A549 (cell line): ENCODE measurements at regions not wholly inside any gene's neighbourhood (a gene's known extent, or its start where the extent isn't known, plus 50 kb on each side); places are given as distances from the start of the nearest gene placed in this dataset.

Experiments
- ATAC-seq, 2 experiments: fragments of 200-7000 bp in 1 of 2; fragments of >200 bp in 1 of 2; cut with Nextera tagmentation in 1 of 2; cut with Tn5 transposase in 1 of 2; 3 replicates each; pipeline versions ENCODE4 v1.8.0 to v1.9.1; 2018 to 2020; ENCODE audit warnings: mild to moderate bottlenecking in 1 of 2, moderate library complexity in 1 of 2
- CTCF ChIA-PET: fragments of 300-600 bp; sonication (Branson Sonifier 250); formaldehyde crosslinking; extraction: SDS; loops from one replicate; lab custom pipeline; 2021; ENCODE audit warnings: antibody characterized with exemption, inconsistent platforms; lab: Yijun Ruan, JAX
- POLR2A ChIA-PET: fragments of 350-600 bp; formaldehyde crosslinking; extraction: SDS; loops from one replicate; lab custom pipeline; 2021; ENCODE audit warnings: antibody characterized with exemption, inconsistent platforms; lab: Yijun Ruan, JAX
- DNase-seq, 2 experiments: peaks; one replicate each; pipeline versions ENCODE4 v3.0.0 to v3.0.0-alpha.2; 2011 to 2016; ENCODE audit warnings: low read depth in 1 of 2, low spot score in 1 of 2
- FAIRE-seq: peaks from 2 replicates; lab custom pipeline; 2011; peaks lifted over from hg19 to GRCh38; lab: Jason Lieb, UNC
- H3K27ac ChIP-seq, 2 experiments: fragments of >200 bp; sonication (Bioruptor Twin); formaldehyde crosslinking; 3 replicates each; pipeline ENCODE4 v1.5.1; 2016 to 2017
- H3K4me1 ChIP-seq: fragments of >200 bp; sonication (Bioruptor Twin); formaldehyde crosslinking; 3 replicates; pipeline ENCODE4 v1.6.1; 2016
- H3K4me2 ChIP-seq: fragments of >200 bp; sonication (Bioruptor Twin); formaldehyde crosslinking; 3 replicates; pipeline ENCODE4 v1.6.1; 2016
- H3K4me3 ChIP-seq: fragments of >200 bp; sonication (Bioruptor Twin); formaldehyde crosslinking; 3 replicates; pipeline ENCODE4 v1.5.1; 2016
- H3K9me3 ChIP-seq: fragments of >200 bp; sonication (Bioruptor Twin); formaldehyde crosslinking; 3 replicates; pipeline ENCODE4 v1.6.1; 2016
- ATOH8 ChIP-seq: fragments of 250-450 bp; sonication (Bioruptor Pico); IDR thresholded peaks from 2 replicates; pipeline ENCODE4 v1.5.0; 2020; ENCODE audit warnings: low read depth, mild to moderate bottlenecking, moderate library complexity
- BCL3 ChIP-seq: fragments of >200 bp; sonication (Bioruptor Twin); formaldehyde crosslinking; IDR thresholded peaks from 3 replicates; pipeline ENCODE4 v1.6.1; 2016
- CHD2 ChIP-seq: fragments of 150-350 bp; IDR thresholded peaks from 2 replicates; pipeline ENCODE4 v1.6.1; 2014; ENCODE audit warnings: low read length; ENCODE audit not compliant: partially characterized antibody
- E2F6 ChIP-seq: IDR thresholded peaks from 2 replicates; pipeline ENCODE4 v1.6.1; 2012; ENCODE audit warnings: low read depth, borderline replicate concordance
- EHF ChIP-seq: fragments of 250-450 bp; sonication (Bioruptor Pico); IDR thresholded peaks from 2 replicates; pipeline ENCODE4 v1.5.0; 2020; ENCODE audit warnings: mild to moderate bottlenecking
- EP300 ChIP-seq, 2 experiments: fragments of >200 bp; sonication (Bioruptor Twin); formaldehyde crosslinking; IDR thresholded peaks; 2 replicates in 1 of 2; 3 replicates in 1 of 2; pipeline ENCODE4 v1.6.1; 2016 to 2017
- ESRRA ChIP-seq: fragments of 150-350 bp; IDR thresholded peaks from 2 replicates; pipeline ENCODE4 v1.6.1; 2014; ENCODE audit warnings: mild to moderate bottlenecking, low read length, borderline replicate concordance
- FOXS1 ChIP-seq: fragments of 250-450 bp; sonication (Bioruptor Pico); IDR thresholded peaks from 2 replicates; pipeline ENCODE4 v1.5.0; 2020; ENCODE audit warnings: mild to moderate bottlenecking, moderate library complexity
- HES2 ChIP-seq: fragments of >200 bp; sonication (Bioruptor Twin); formaldehyde crosslinking; IDR thresholded peaks from 2 replicates; pipeline ENCODE4 v1.6.1; 2016
- JUN ChIP-seq, 2 experiments: fragments of >200 bp; sonication (Bioruptor Twin); formaldehyde crosslinking; IDR thresholded peaks; 2 replicates in 1 of 2; 3 replicates in 1 of 2; pipeline ENCODE4 v1.6.1; 2016 to 2017
- MAFK ChIP-seq: fragments of 450-650 bp; IDR thresholded peaks from 2 replicates; pipeline ENCODE4 v1.6.1; 2014; ENCODE audit not compliant: partially characterized antibody
- MAX ChIP-seq: IDR thresholded peaks from 2 replicates; pipeline ENCODE4 v1.6.1; 2012
- MAZ ChIP-seq: fragments of 150-350 bp; IDR thresholded peaks from 2 replicates; pipeline ENCODE4 v1.6.1; 2014; ENCODE audit warnings: antibody characterized with exemption, low read depth, low read length, borderline replicate concordance
- NFE2L2 ChIP-seq: fragments of 150-350 bp; conservative IDR thresholded peaks from 2 replicates; pipeline ENCODE4 v1.6.1; 2014; ENCODE audit warnings: low read length
- POLR2A ChIP-seq: IDR thresholded peaks from 2 replicates; pipeline ENCODE4 v1.6.1; 2012; ENCODE audit warnings: mild to moderate bottlenecking, low read length
- POLR2AphosphoS2 ChIP-seq: conservative IDR thresholded peaks from 2 replicates; pipeline ENCODE4 v1.6.1; 2012; ENCODE audit warnings: low read length, improper control_type of control experiment, inconsistent platforms
- RAD21 ChIP-seq, 2 experiments: fragments of >200 bp in 1 of 2; sonication (Bioruptor Twin) in 1 of 2; formaldehyde crosslinking in 1 of 2; IDR thresholded peaks in 1 of 2; conservative IDR thresholded peaks in 1 of 2; 2 replicates in 1 of 2; 3 replicates in 1 of 2; pipeline ENCODE4 v1.6.1; 2012 to 2018; ENCODE audit warnings: inconsistent platforms in 1 of 2
- RCOR1 ChIP-seq: fragments of 150-350 bp; IDR thresholded peaks from 2 replicates; pipeline ENCODE4 v1.6.1; 2014; ENCODE audit warnings: antibody characterized with exemption, low read length, low read depth
- RFX5 ChIP-seq: fragments of 450-650 bp; IDR thresholded peaks from 2 replicates; pipeline ENCODE4 v1.7.1; 2014; ENCODE audit warnings: antibody characterized with exemption, mild to moderate bottlenecking, moderate library complexity
- RNF2 ChIP-seq: fragments of 200-600 bp; sonication (generic); IDR thresholded peaks from 2 replicates; pipeline ENCODE4 v1.6.1; 2016; ENCODE audit warnings: low read depth, mild to moderate bottlenecking, antibody characterized with exemption, moderate library complexity, borderline replicate concordance
- SMC3 ChIP-seq: fragments of >200 bp; sonication (Bioruptor Twin); formaldehyde crosslinking; IDR thresholded peaks from 3 replicates; pipeline ENCODE4 v1.6.1; 2018; ENCODE audit warnings: inconsistent platforms
- SREBF2 ChIP-seq: fragments of 450-650 bp; IDR thresholded peaks from 2 replicates; pipeline ENCODE4 v1.6.1; 2014; ENCODE audit warnings: mild to moderate bottlenecking, moderate library complexity
- TFCP2L1 ChIP-seq: fragments of 250-450 bp; sonication (Bioruptor Pico); IDR thresholded peaks from 2 replicates; pipeline ENCODE4 v1.5.0; 2021; ENCODE audit warnings: mild to moderate bottlenecking
- TP53 ChIP-seq: fragments of 250-450 bp; sonication (Bioruptor Pico); IDR thresholded peaks from 2 replicates; pipeline ENCODE4 v1.5.0; 2021; ENCODE audit warnings: mild to moderate bottlenecking, moderate library complexity
- USF2 ChIP-seq: fragments of 450-650 bp; IDR thresholded peaks from 2 replicates; pipeline ENCODE4 v1.6.1; 2014; ENCODE audit warnings: antibody characterized with exemption
- ZC3H11A ChIP-seq: fragments of 450-650 bp; IDR thresholded peaks from 2 replicates; pipeline ENCODE4 v1.6.1; 2014; ENCODE audit warnings: antibody characterized with exemption, mild to moderate bottlenecking
- ZNF302 ChIP-seq: fragments of 250-450 bp; sonication (Bioruptor Pico); IDR thresholded peaks from 2 replicates; pipeline ENCODE4 v1.9.0; 2021; ENCODE audit warnings: inconsistent platforms, mild to moderate bottlenecking, moderate library complexity
- WGBS: methylation state at CpG from one replicate; pipeline ENCODE4 v1.1.6; 2017; ENCODE audit errors: missing lambda C conversion rate; 5-methylcytosine and 5-hydroxymethylcytosine counted together

- FAIRE-seq (no peak), DNase-seq (no peak), ATAC-seq (no peak)
- Histone ChIP-seq H3K4me3 (no peak overlapping the region), H3K9me3 (no peaks in the 10 kb centered on the region), H3K27ac (no peak overlapping the region), H3K4me1 (no peaks in the 10 kb centered on the region), H3K4me2 (no peak overlapping the region)
- CTCF ChIA-PET, result interaction anchor here (1.1 to 1.6 kb wide), 2 partner anchors 9 to 422 kb away, joined by 3 to 4 read pairs; no protein-coding TSS in a partner anchor
- WGBS, result 73% methylated on average over 4 of the region's 4 CpGs
- TF ChIP-seq BCL3, result no peak
- TF ChIP-seq POLR2A, result no peak
- no peak for TF ChIP-seq E2F6
- no peak for TF ChIP-seq ESRRA
- TF ChIP-seq EP300 (IDR thresholded peaks at IDR 0.05), result no peak
- TF ChIP-seq TP53 (CRISPR knock-in tag), result no peak
- no peak for TF ChIP-seq MAFK
- no peak for TF ChIP-seq RCOR1
- no peak for TF ChIP-seq HES2
- no peak for TF ChIP-seq MAZ
- no peak for TF ChIP-seq POLR2AphosphoS2
- TF ChIP-seq SMC3, result no peak
- POLR2A ChIA-PET, result no interaction called here
Observed at GRCh38 chr10:78514459-78514858, 480.8 kb downstream of the RPS24 start.

GRCh38 chr10:78515038-78515872 lies 481.6 kb downstream of the RPS24 start:
- H3K4me2 ChIP-seq, result no peak overlapping the region
- no peak overlapping the region for H3K4me3 ChIP-seq
- ChIA-PET POLR2A (no interaction called here), CTCF (interaction anchor here (1.0 to 1.6 kb wide), 5 partner anchors 10 to 468 kb away, joined by 3 to 6 read pairs (median 3); no protein-coding TSS in a partner anchor)
- FAIRE-seq (no peak), ATAC-seq (no peak), DNase-seq (no peak)
- peaks cover 6% of the 10 kb centered on the region for H3K4me1 ChIP-seq
- no peak for TF ChIP-seq SREBF2
- TF ChIP-seq HES2, result no peak
- TF ChIP-seq EHF, result no peak
- no peak for TF ChIP-seq TP53 (CRISPR knock-in tag)
- no peak for TF ChIP-seq CHD2
- no peak for TF ChIP-seq RNF2
- no peak for TF ChIP-seq FOXS1 (CRISPR knock-in tag)
- TF ChIP-seq ZC3H11A, result no peak
- no peak for TF ChIP-seq RFX5
- TF ChIP-seq MAX, result no peak
- no peak for TF ChIP-seq ZNF302 (CRISPR knock-in tag)
- no peak for TF ChIP-seq MAFK
- TF ChIP-seq NFE2L2, result no peak
- no peak for TF ChIP-seq TFCP2L1 (CRISPR knock-in tag)
- no peak for TF ChIP-seq ATOH8 (CRISPR knock-in tag)
- no peak for TF ChIP-seq USF2
- no peak for TF ChIP-seq RAD21 (conservative IDR thresholded peaks at IDR 0.05 in 1 of 2, IDR thresholded peaks at IDR 0.05 in 1 of 2)
- no peak for TF ChIP-seq POLR2A
- TF ChIP-seq JUN (IDR thresholded peaks at IDR 0.05), result no peak
- no peaks in the 10 kb centered on the region for H3K9me3 ChIP-seq
- WGBS, result 62% methylated on average over 9 of the region's 9 CpGs
- peak overlapping the region in 1 of 2 experiments; percentile 47; a peak in 1 of 6 replicates for H3K27ac ChIP-seq
